Cardiac muscle cell (in vitro differentiated cells and primary cell): ENCODE measurements at regions not wholly inside any gene's neighbourhood (a gene's known extent, or its start where the extent isn't known, plus 50 kb on each side); places are given as distances from the start of the nearest gene placed in this dataset.
A peak's percentile ranks its signal among the peaks of the same experiment; 100 is the strongest.

Experiments
- DNase-seq, 2 donors: peaks; one replicate each; pipeline versions ENCODE4 v3.0.0 to v3.0.0-alpha.2; 2010 to 2017; ENCODE audit warnings: low read depth in 1 of 2, low spot score in 1 of 2
- H3K27ac ChIP-seq: fragments of 200-600 bp; sonication (generic); 2 replicates; pipeline ENCODE4 v1.5.1; 2016
- H3K27me3 ChIP-seq: fragments of 200-600 bp; sonication (generic); 2 replicates; pipeline ENCODE4 v1.6.0; 2016; ENCODE audit warnings: control low read depth
- H3K36me3 ChIP-seq: fragments of 200-600 bp; sonication (generic); 2 replicates; pipeline ENCODE4 v1.5.1; 2016; ENCODE audit warnings: control low read depth
- H3K4me1 ChIP-seq: fragments of 200-600 bp; sonication (generic); 2 replicates; pipeline ENCODE4 v1.8.1; 2017; ENCODE audit warnings: low read depth, mild to moderate bottlenecking, mixed run types
- H3K4me3 ChIP-seq: fragments of 200-600 bp; sonication (generic); 2 replicates; pipeline ENCODE4 v1.5.1; 2016; ENCODE audit warnings: mild to moderate bottlenecking
- H3K9me3 ChIP-seq: fragments of 200-600 bp; sonication (generic); 2 replicates; pipeline ENCODE4 v1.5.1; 2017; ENCODE audit warnings: low read depth, mild to moderate bottlenecking, control low read depth
- CTCF ChIP-seq: IDR thresholded peaks from 2 replicates; pipeline ENCODE4 v1.5.1; 2012; ENCODE audit warnings: low read depth, mild to moderate bottlenecking, low read length

- Histone ChIP-seq H3K9me3 (no peaks in the 10 kb centered on the region), H3K36me3 (no peaks in the 10 kb centered on the region), H3K27me3 (no peaks in the 10 kb centered on the region), H3K4me3 (no peak overlapping the region), H3K27ac (no peak overlapping the region), H3K4me1 (peaks cover 9% of the 10 kb centered on the region)
- DNase-seq, result no peak
- TF ChIP-seq CTCF, result no peak
These were observed 294.2 kb upstream of the SALL1 start for GRCh38 chr16:51445250-51445649.

GRCh38 chr16:51443934-51444333, 292.9 kb upstream of the SALL1 start:
- no peak overlapping the region for H3K4me3 ChIP-seq
- H3K36me3 ChIP-seq, result no peaks in the 10 kb centered on the region
- no peak for TF ChIP-seq CTCF
- no peaks in the 10 kb centered on the region for H3K9me3 ChIP-seq
- no peaks in the 10 kb centered on the region for H3K27me3 ChIP-seq
- no peak overlapping the region for H3K27ac ChIP-seq
- DNase-seq, result no peak
- peaks cover 9% of the 10 kb centered on the region for H3K4me1 ChIP-seq

GRCh38 chr16:51442141-51442870, 291.2 kb upstream of the SALL1 start:
- Histone ChIP-seq H3K4me1 (peaks cover 9% of the 10 kb centered on the region), H3K27me3 (no peaks in the 10 kb centered on the region)
- no peak for TF ChIP-seq CTCF

GRCh38 chr16:51440131-51440889, 289.2 kb upstream of the SALL1 start:
- H3K4me1 ChIP-seq, result peaks cover 9% of the 10 kb centered on the region
- peak overlapping the region; percentile 5 for H3K4me3 ChIP-seq
- TF ChIP-seq CTCF, result no peak
- H3K27ac ChIP-seq, result no peak overlapping the region
- DNase-seq, result no peak
- H3K9me3 ChIP-seq, result no peaks in the 10 kb centered on the region
- no peaks in the 10 kb centered on the region for H3K27me3 ChIP-seq
- H3K36me3 ChIP-seq, result no peaks in the 10 kb centered on the region

More at GRCh38 chr16:51442141-51442870, 291.2 kb upstream of the SALL1 start:
- H3K36me3 ChIP-seq, result no peaks in the 10 kb centered on the region
- no peaks in the 10 kb centered on the region for H3K9me3 ChIP-seq
- H3K27ac ChIP-seq, result no peak overlapping the region
- DNase-seq, result no peak
- no peak overlapping the region for H3K4me3 ChIP-seq

GRCh38 chr16:51439271-51439670, 288.2 kb upstream of the SALL1 start:
- TF ChIP-seq CTCF, result no peak
- no peak overlapping the region for H3K27ac ChIP-seq
- H3K4me1 ChIP-seq, result peaks cover 9% of the 10 kb centered on the region
- H3K9me3 ChIP-seq, result no peaks in the 10 kb centered on the region
- no peak for DNase-seq
- H3K36me3 ChIP-seq, result no peaks in the 10 kb centered on the region
- H3K27me3 ChIP-seq, result no peaks in the 10 kb centered on the region
- H3K4me3 ChIP-seq, result no peak overlapping the region
